HCT116 (cell line): ENCODE measurements at regions not wholly inside any gene's neighbourhood (a gene's known extent, or its start where the extent isn't known, plus 50 kb on each side); places are given as distances from the start of the nearest gene placed in this dataset.

Source experiments
- ATAC-seq: fragments of 200-7000 bp; cut with Tn5 transposase; 2 replicates; pipeline ENCODE4 v1.9.1; 2020; ENCODE audit warnings: mild to moderate bottlenecking, moderate library complexity
- BruUV-seq: library from RNA; stranded (reverse); fragments of 400-500 nt; replicated peaks from 2 replicates; lab custom pipeline; 2021; lab: Mats Ljungman, UMichigan
- CTCF ChIA-PET: fragments of 300-600 bp; sonication (Branson Sonifier 250); formaldehyde crosslinking; loops from one replicate; lab custom pipeline; 2021; ENCODE audit warnings: antibody characterized with exemption; lab: Charles Lee
- POLR2A ChIA-PET: fragments of 300-600, 350-600 bp; sonication (Branson Sonifier 250); formaldehyde crosslinking; loops from one replicate; lab custom pipeline; 2021; ENCODE audit warnings: antibody characterized with exemption; lab: Charles Lee
- RAD21 ChIA-PET, 2 experiments: fragments of 300-600 bp; sonication (Branson Sonifier 250); formaldehyde crosslinking; loops; one replicate each; lab custom pipeline; 2023; ENCODE audit warnings: low total read pairs in 2 of 2; ENCODE audit not compliant: uncharacterized antibody in 2 of 2, unreplicated experiment in 2 of 2, low non-redundant PET in 1 of 2; lab: Charles Lee
- DNase-seq: peaks from one replicate; pipeline ENCODE4 v3.0.0-alpha.2; 2010; ENCODE audit warnings: low read depth, low spot score
- H2AFZ ChIP-seq: fragments of 200-600 bp; shearing (Covaris generic), sonication (generic); 2 replicates; pipeline ENCODE4 v1.6.1; 2017; ENCODE audit warnings: low read depth, mixed run types, mixed read lengths, antibody characterized with exemption, low read length; ENCODE audit not compliant: poor library complexity, severe bottlenecking
- H3K27ac ChIP-seq: 2 replicates; pipeline ENCODE4 v1.5.1; 2012; ENCODE audit warnings: low read depth, low read length
- H3K27me3 ChIP-seq: fragments of 200-600 bp; sonication (generic); 2 replicates; pipeline ENCODE4 v1.6.1; 2016; ENCODE audit warnings: mixed run types, low read length, mixed read lengths; ENCODE audit not compliant: insufficient read depth
- H3K36me3 ChIP-seq, 2 experiments: fragments of 200-500 bp in 1 of 2; fragments of 200-600 bp in 1 of 2; sonication (Bioruptor generic) in 1 of 2; sonication (generic) in 1 of 2; 2 replicates each; pipeline versions ENCODE4 v1.5.1 to v1.6.1; 2014 to 2016; ENCODE audit warnings: low read length in 2 of 2, inconsistent platforms in 1 of 2, mixed read lengths in 1 of 2, mixed run types in 1 of 2; ENCODE audit not compliant: insufficient read depth in 2 of 2, control insufficient read depth in 1 of 2
- H3K4me1 ChIP-seq, 2 experiments: fragments of 200-600 bp in 1 of 2; sonication (generic) in 1 of 2; 2 replicates each; pipeline versions ENCODE4 v1.5.1 to v1.6.1; 2012 to 2017; ENCODE audit warnings: low read length in 2 of 2, inconsistent platforms in 1 of 2, mild to moderate bottlenecking in 1 of 2, mixed read lengths in 1 of 2, mixed run types in 1 of 2, moderate library complexity in 1 of 2; ENCODE audit not compliant: insufficient read depth in 2 of 2, control insufficient read depth in 1 of 2
- H3K4me2 ChIP-seq: fragments of 200-600 bp; sonication (generic); 2 replicates; pipeline ENCODE4 v1.6.1; 2017; ENCODE audit warnings: mixed run types, low read length, mixed read lengths
- H3K4me3 ChIP-seq, 2 experiments: fragments of 200-600 bp in 1 of 2; sonication (generic) in 1 of 2; replicated peaks in 1 of 2; 2 replicates each; pipeline ENCODE4 v1.5.1; 2011 to 2016; ENCODE audit warnings: low read length in 2 of 2, control low read depth in 1 of 2, low read depth in 1 of 2, mild to moderate bottlenecking in 1 of 2, mixed read lengths in 1 of 2, mixed run types in 1 of 2
- H3K79me2 ChIP-seq: fragments of 200-600 bp; sonication (generic); 2 replicates; pipeline ENCODE4 v1.6.1; 2017; ENCODE audit warnings: mild to moderate bottlenecking, mixed run types, low read length, moderate library complexity, mixed read lengths; ENCODE audit not compliant: insufficient read depth
- H3K9ac ChIP-seq: fragments of 200-600 bp; sonication (generic); 2 replicates; pipeline ENCODE4 v1.6.1; 2016; ENCODE audit warnings: low read length, mixed read lengths
- H3K9me2 ChIP-seq: fragments of 200-600 bp; sonication (generic), shearing (Covaris generic); 2 replicates; pipeline ENCODE4 v1.6.1; 2017; ENCODE audit warnings: mixed run types, mild to moderate bottlenecking, moderate library complexity; ENCODE audit not compliant: insufficient read depth
- H3K9me3 ChIP-seq, 2 experiments: fragments of 200-500 bp in 1 of 2; fragments of 200-600 bp in 1 of 2; sonication (Bioruptor generic) in 1 of 2; sonication (generic) in 1 of 2; 2 replicates each; pipeline ENCODE4 v1.6.1; 2014 to 2017; ENCODE audit warnings: low read length in 2 of 2, mixed read lengths in 2 of 2, inconsistent platforms in 1 of 2, low read depth in 1 of 2, mild to moderate bottlenecking in 1 of 2, mixed run types in 1 of 2, moderate library complexity in 1 of 2; ENCODE audit not compliant: control insufficient read depth in 1 of 2, insufficient read depth in 1 of 2
- H4K20me1 ChIP-seq: fragments of 200-600 bp; sonication (generic), shearing (Covaris generic); 2 replicates; pipeline ENCODE4 v1.6.1; 2017; ENCODE audit warnings: mixed run types, mild to moderate bottlenecking, moderate library complexity; ENCODE audit not compliant: insufficient read depth
- CBX3 ChIP-seq: IDR thresholded peaks from 2 replicates; pipeline ENCODE4 v1.6.1; 2012; ENCODE audit warnings: low read depth
- CTCF ChIP-seq, 3 experiments: fragments of 200-600 bp in 1 of 3; sonication (generic) in 1 of 3; IDR thresholded peaks in 2 of 3; conservative IDR thresholded peaks in 1 of 3; 2 replicates each; pipeline ENCODE4 v1.5.1; 2012 to 2017; ENCODE audit warnings: low read depth in 2 of 3, low read length in 2 of 3, antibody characterized with exemption in 1 of 3, borderline replicate concordance in 1 of 3, control low read depth in 1 of 3, mild to moderate bottlenecking in 1 of 3, mixed read lengths in 1 of 3, mixed run types in 1 of 3, moderate library complexity in 1 of 3; ENCODE audit not compliant: insufficient read depth in 1 of 3
- EGR1 ChIP-seq: IDR thresholded peaks from 2 replicates; pipeline ENCODE4 v1.6.1; 2012; ENCODE audit warnings: low read depth
- ELF1 ChIP-seq: IDR thresholded peaks from 2 replicates; pipeline ENCODE4 v1.6.1; 2012; ENCODE audit warnings: low read depth, borderline replicate concordance
- JUND ChIP-seq: IDR thresholded peaks from 2 replicates; pipeline ENCODE4 v1.6.1; 2012
- POLR2A ChIP-seq: IDR thresholded peaks from 2 replicates; pipeline ENCODE4 v1.7.0; 2011; ENCODE audit warnings: borderline replicate concordance; ENCODE audit not compliant: insufficient read depth, insufficient read length; ENCODE audit errors: extremely low read depth
- POLR2AphosphoS5 ChIP-seq: IDR thresholded peaks from 2 replicates; pipeline ENCODE4 v1.6.1; 2011; ENCODE audit warnings: mild to moderate bottlenecking, low read depth, low read length, moderate library complexity
- RAD21 ChIP-seq: IDR thresholded peaks from 2 replicates; pipeline ENCODE4 v1.6.1; 2012; ENCODE audit warnings: low read depth, mild to moderate bottlenecking
- SRF ChIP-seq: IDR thresholded peaks from 2 replicates; pipeline ENCODE4 v1.6.1; 2012; ENCODE audit warnings: low read depth
- ZBTB33 ChIP-seq: IDR thresholded peaks from 2 replicates; pipeline ENCODE4 v1.6.1; 2011; ENCODE audit warnings: mild to moderate bottlenecking, low read length, moderate library complexity; ENCODE audit not compliant: insufficient replicate concordance; ENCODE audit errors: extremely low read depth
- ZFX ChIP-seq: fragments of 450-650 bp; IDR thresholded peaks from 2 replicates; pipeline ENCODE4 v1.6.1; 2017
- ZNF274 ChIP-seq: fragments of 200-500 bp; sonication (Bioruptor generic); IDR thresholded peaks from 2 replicates; pipeline ENCODE4 v1.6.1; 2014; ENCODE audit warnings: mild to moderate bottlenecking, low read depth, low read length, inconsistent platforms
- intact Hi-C: fragments of 100-400 bp; cut with micrococcal nuclease; formaldehyde crosslinking; loops from 2 replicates; pipeline ENCODE4 v1.10.0; 2022

GRCh38 chr7:136492366-136492765 lies 376.1 kb upstream of the CHRM2 start (continued):
- TF ChIP-seq ZBTB33 (no peak), POLR2A (no peak), RAD21 (no peak), SRF (no peak), ZFX (no peak), EGR1 (no peak), POLR2AphosphoS5 (no peak)
- TF ChIP-seq, all 23 proteins: peak for 0

GRCh38 chr7:136489808-136490207 lies 378.6 kb upstream of the CHRM2 start:
- Histone ChIP-seq H3K27ac (no peak overlapping the region), H3K9ac (no peak overlapping the region), H3K4me1 (no peaks in the 10 kb centered on the region), H2AFZ (no peak overlapping the region), H3K27me3 (no peaks in the 10 kb centered on the region), H4K20me1 (no peaks in the 10 kb centered on the region), H3K36me3 (no peaks in the 10 kb centered on the region), H3K9me2 (no peaks in the 10 kb centered on the region), H3K79me2 (no peaks in the 10 kb centered on the region), H3K9me3 (peaks cover 0 to 11% of the 10 kb centered on the region in 2 experiments; a peak in 2 of 4 replicates), H3K4me2 (no peak overlapping the region), H3K4me3 (no peak overlapping the region)
- POLR2A ChIA-PET, result no interaction called here
- CTCF ChIA-PET, result no interaction called here
- no peak for ATAC-seq
- RAD21 ChIA-PET, result no interaction called here
- no peak for DNase-seq
- intact Hi-C loops, result no loop called here
- TF ChIP-seq ZNF274, result no peak
- TF ChIP-seq ZBTB33, result no peak
- TF ChIP-seq RAD21, result no peak
- TF ChIP-seq ZFX, result no peak
- TF ChIP-seq CTCF (IDR thresholded peaks at IDR 0.05 in 2 of 3, conservative IDR thresholded peaks at IDR 0.05 in 1 of 3; ENCODE audit: borderline replicate concordance in 1 of 3, insufficient read depth in 1 of 3, low read depth in 2 of 3, low read length in 2 of 3), result no peak
- no peak for TF ChIP-seq JUND
- TF ChIP-seq CBX3, result no peak
- no peak for TF ChIP-seq ELF1
- BruUV-seq, result no TSS peak
